Aorta (tissue), 5 donors: ENCODE measurements at regions not wholly inside any gene's neighbourhood (a gene's known extent, or its start where the extent isn't known, plus 50 kb on each side); places are given as distances from the start of the nearest gene placed in this dataset.
A peak's percentile ranks its signal among the peaks of the same experiment; 100 is the strongest.

Experiments used
- ATAC-seq: fragments of 200-7000 bp; cut with Tn5 transposase; one replicate; pipeline ENCODE4 v1.9.1; 2022; ENCODE audit warnings: moderate library complexity; ENCODE audit not compliant: low FRiP score
- DNase-seq, 2 donors: peaks; one replicate each; pipeline ENCODE4 v3.0.0-alpha.2; 2020
- H3K27ac ChIP-seq, 2 donors: one replicate each; pipeline ENCODE4 v1.5.1; 2013; ENCODE audit warnings: low read length in 2 of 2, mild to moderate bottlenecking in 2 of 2, moderate library complexity in 2 of 2, control low read depth in 1 of 2, inconsistent platforms in 1 of 2, low read depth in 1 of 2
- H3K27me3 ChIP-seq, 2 donors: one replicate each; pipeline ENCODE4 v1.6.1; 2013; ENCODE audit warnings: control low read depth in 1 of 2, low read length in 1 of 2, mild to moderate bottlenecking in 1 of 2, moderate library complexity in 1 of 2; ENCODE audit not compliant: insufficient read depth in 2 of 2, control insufficient read depth in 1 of 2
- H3K36me3 ChIP-seq, 2 donors: one replicate each; pipeline ENCODE4 v1.6.1; 2013; ENCODE audit warnings: control low read depth in 1 of 2, low read length in 1 of 2, mild to moderate bottlenecking in 1 of 2; ENCODE audit not compliant: insufficient read depth in 2 of 2, control insufficient read depth in 1 of 2
- H3K4me1 ChIP-seq, 2 donors: one replicate each; pipeline ENCODE4 v1.6.1; 2013; ENCODE audit warnings: low read length in 2 of 2, control low read depth in 1 of 2, mild to moderate bottlenecking in 1 of 2, moderate library complexity in 1 of 2; ENCODE audit not compliant: insufficient read depth in 2 of 2, control insufficient read depth in 1 of 2
- H3K4me3 ChIP-seq, 2 donors: one replicate each; pipeline ENCODE4 v1.5.1; 2013; ENCODE audit warnings: low read length in 2 of 2, control low read depth in 1 of 2, mild to moderate bottlenecking in 1 of 2
- H3K9me3 ChIP-seq: one replicate; pipeline ENCODE4 v1.6.1; 2013; ENCODE audit warnings: mild to moderate bottlenecking, low read length; ENCODE audit not compliant: control insufficient read depth
- WGBS, 2 donors: extraction: QIAGEN DNeasy Blood & Tissue Kit; methylation state at CpG; one replicate each; pipeline ENCODE4 v1.1.7; 2013; 5-methylcytosine and 5-hydroxymethylcytosine counted together
- intact Hi-C, 2 donors: fragments of 100-400 bp; cut with DNase I; formaldehyde crosslinking; loops; one replicate each; pipeline versions ENCODE4 v1.14.2 to v1.15.0; 2022
- donor health status: healthy with polysubstance abuse.
- donor health status: Bipolar disorder and iron deficiency.
- donor health status: DM: no; HTN: no; CAD: no.
- donor health status: DM: no; HTN: no; CAD: no.
- donor health status: DM: yes; HTN: yes; CAD: no.

- H3K27me3 ChIP-seq: no peaks in the 10 kb centered on the region
- H3K4me1 ChIP-seq: peaks cover 5 to 7% of the 10 kb centered on the region in 2 donors
- peak overlapping the region in 1 of 2 donors; percentile 51 for H3K27ac ChIP-seq
- WGBS, 2 donors: 17 to 24% methylated on average over 4 of the region's 4 CpGs
- intact Hi-C loops: no loop called here
- no peaks in the 10 kb centered on the region for H3K9me3 ChIP-seq
- no peak for DNase-seq
- no peak overlapping the region for H3K4me3 ChIP-seq
- ATAC-seq: no peak
- H3K36me3 ChIP-seq: no peaks in the 10 kb centered on the region
These were observed 159.5 kb upstream of the BLID start for GRCh38 chr11:122275508-122275907.

- peak overlapping the region in 1 of 2 donors; percentile 6 for H3K27ac ChIP-seq
- 64 to 67% methylated on average over 3 of the region's 3 CpGs for WGBS, 2 donors
- intact Hi-C loops: no loop called here
These were observed 157.6 kb upstream of the BLID start for GRCh38 chr11:122273476-122274191.

GRCh38 chr11:122271745-122272144 is 155.7 kb upstream of the BLID start:
- Histone ChIP-seq H3K4me3 (no peak overlapping the region), H3K9me3 (no peaks in the 10 kb centered on the region), H3K27me3 (no peaks in the 10 kb centered on the region), H3K4me1 (peaks cover 0 to 7% of the 10 kb centered on the region in 2 donors), H3K27ac (no peak overlapping the region), H3K36me3 (no peaks in the 10 kb centered on the region)
- intact Hi-C loops: no loop called here
- ATAC-seq: no peak
- DNase-seq: no peak
- WGBS, 2 donors: 68 to 72% methylated on average over 4 of the region's 4 CpGs

More at GRCh38 chr11:122273476-122274191, 157.6 kb upstream of the BLID start:
- Histone ChIP-seq H3K27me3 (no peaks in the 10 kb centered on the region), H3K36me3 (no peaks in the 10 kb centered on the region), H3K9me3 (no peaks in the 10 kb centered on the region), H3K4me1 (peaks cover 0 to 7% of the 10 kb centered on the region in 2 donors), H3K4me3 (no peak overlapping the region)
- no peak for DNase-seq
- ATAC-seq: no peak

GRCh38 chr11:122271137-122271536 is 155.1 kb upstream of the BLID start:
- Histone ChIP-seq H3K4me3 (no peak overlapping the region), H3K27ac (no peak overlapping the region), H3K9me3 (no peaks in the 10 kb centered on the region), H3K4me1 (peaks cover 0 to 9% of the 10 kb centered on the region in 2 donors), H3K36me3 (no peaks in the 10 kb centered on the region), H3K27me3 (no peaks in the 10 kb centered on the region)
- intact Hi-C loops: no loop called here
- no peak for DNase-seq
- 90 to 92% methylated on average over 5 of the region's 5 CpGs for WGBS, 2 donors
- no peak for ATAC-seq

- Histone ChIP-seq H3K9me3 (no peaks in the 10 kb centered on the region), H3K4me1 (peaks cover 0 to 8% of the 10 kb centered on the region in 2 donors), H3K36me3 (no peaks in the 10 kb centered on the region), H3K27ac (no peak overlapping the region), H3K27me3 (no peaks in the 10 kb centered on the region), H3K4me3 (no peak overlapping the region)
- DNase-seq: no peak
- ATAC-seq: no peak
- WGBS, 2 donors: 72 to 77% methylated on average over 3 of the region's 3 CpGs
- intact Hi-C loops: no loop called here
These were observed 154.5 kb upstream of the BLID start for GRCh38 chr11:122270535-122270934.

- H3K4me1 ChIP-seq: peaks cover 0 to 7% of the 10 kb centered on the region in 2 donors
- no peaks in the 10 kb centered on the region for H3K27me3 ChIP-seq
- ATAC-seq: no peak
- no peak for DNase-seq
- no peak overlapping the region for H3K27ac ChIP-seq
- 93 to 99% methylated on average over 4 of the region's 4 CpGs for WGBS, 2 donors
- intact Hi-C loops: no loop called here
- no peaks in the 10 kb centered on the region for H3K9me3 ChIP-seq
- H3K4me3 ChIP-seq: no peak overlapping the region
- H3K36me3 ChIP-seq: no peaks in the 10 kb centered on the region
These were observed 153.8 kb upstream of the BLID start for GRCh38 chr11:122269824-122270223.

GRCh38 chr11:122268601-122269130 is 152.7 kb upstream of the BLID start:
- no peak overlapping the region for H3K27ac ChIP-seq
- intact Hi-C loops: no loop called here
- peak in 1 of 2 donors; percentile 52 for DNase-seq
- H3K27me3 ChIP-seq: no peaks in the 10 kb centered on the region
- peaks cover 0 to under 1% of the 10 kb centered on the region in 2 donors for H3K36me3 ChIP-seq
- H3K4me1 ChIP-seq: peaks cover 0 to 7% of the 10 kb centered on the region in 2 donors
- no peak overlapping the region for H3K4me3 ChIP-seq
- H3K9me3 ChIP-seq: no peaks in the 10 kb centered on the region
- 89 to 90% methylated on average over 6 of the region's 6 CpGs for WGBS, 2 donors
- no peak for ATAC-seq

- Histone ChIP-seq H3K27ac (no peak overlapping the region), H3K9me3 (no peaks in the 10 kb centered on the region), H3K4me1 (peaks cover 0 to 4% of the 10 kb centered on the region in 2 donors), H3K27me3 (no peaks in the 10 kb centered on the region), H3K36me3 (peaks cover 0 to 2% of the 10 kb centered on the region in 2 donors), H3K4me3 (no peak overlapping the region)
- intact Hi-C loops: no loop called here
- ATAC-seq (no peak), DNase-seq (no peak)
- 91 to 93% methylated on average over 2 of the region's 2 CpGs for WGBS, 2 donors
These were observed 151.6 kb upstream of the BLID start for GRCh38 chr11:122267602-122268001.

GRCh38 chr11:122265981-122266380 is 150.0 kb upstream of the BLID start:
- Histone ChIP-seq H3K4me3 (no peak overlapping the region), H3K9me3 (no peaks in the 10 kb centered on the region), H3K27me3 (no peaks in the 10 kb centered on the region), H3K36me3 (peaks cover 0 to 2% of the 10 kb centered on the region in 2 donors), H3K27ac (no peak overlapping the region), H3K4me1 (peaks cover 0 to 2% of the 10 kb centered on the region in 2 donors)
- ATAC-seq (no peak), DNase-seq (no peak)
- WGBS, 2 donors: 73 to 88% methylated on average over 2 of the region's 2 CpGs
- intact Hi-C loops: no loop called here
